Muscle of leg (tissue), 3 donors: ENCODE measurements at regions not wholly inside any gene's neighbourhood (a gene's known extent, or its start where the extent isn't known, plus 50 kb on each side); places are given as distances from the start of the nearest gene placed in this dataset.

ENCODE experiments used
- DNase-seq: peaks from one replicate; pipeline ENCODE4 v3.0.0; 2013
- H3K27ac ChIP-seq: one replicate; pipeline ENCODE4 v1.5.1; 2013; ENCODE audit warnings: mild to moderate bottlenecking, low read length, control low read depth
- H3K27me3 ChIP-seq: one replicate; pipeline ENCODE4 v1.6.1; 2013; ENCODE audit warnings: low read length; ENCODE audit not compliant: control insufficient read depth, insufficient read depth
- H3K36me3 ChIP-seq: one replicate; pipeline ENCODE4 v1.6.1; 2013; ENCODE audit warnings: low read length; ENCODE audit not compliant: control insufficient read depth, insufficient read depth
- H3K4me1 ChIP-seq: one replicate; pipeline ENCODE4 v1.6.1; 2013; ENCODE audit warnings: low read length; ENCODE audit not compliant: control insufficient read depth, insufficient read depth
- H3K4me3 ChIP-seq: one replicate; pipeline ENCODE4 v1.5.1; 2013; ENCODE audit warnings: low read length, control low read depth
- H3K9me3 ChIP-seq: replicated peaks from 2 replicates; pipeline ENCODE4 v1.6.1; 2013; ENCODE audit warnings: low read depth, low read length; ENCODE audit not compliant: control insufficient read depth
- WGBS: methylation state at CpG from one replicate; pipeline ENCODE4 v1.1.5; 2013; ENCODE audit warnings: missing lambda C conversion rate; ENCODE audit not compliant: insufficient coverage; 5-methylcytosine and 5-hydroxymethylcytosine counted together

GRCh38 chr5:99315413-99316183 lies 386.8 kb upstream of the CHD1 start:
- Histone ChIP-seq H3K27me3 (no peaks in the 10 kb centered on the region), H3K4me3 (no peak overlapping the region), H3K9me3 (no peaks in the 10 kb centered on the region), H3K36me3 (no peaks in the 10 kb centered on the region), H3K4me1 (no peaks in the 10 kb centered on the region), H3K27ac (no peak overlapping the region)
- no CpG with 5 or more reads among the region's 2 CpGs for WGBS
- DNase-seq = peak; percentile 46

GRCh38 chr5:99314721-99315120 lies 385.9 kb upstream of the CHD1 start:
- no peaks in the 10 kb centered on the region for H3K9me3 ChIP-seq
- H3K36me3 ChIP-seq = no peaks in the 10 kb centered on the region
- no peaks in the 10 kb centered on the region for H3K27me3 ChIP-seq
- no CpG with 5 or more reads among the region's 2 CpGs for WGBS
- H3K27ac ChIP-seq = no peak overlapping the region
- no peak overlapping the region for H3K4me3 ChIP-seq
- DNase-seq = no peak
- H3K4me1 ChIP-seq = no peaks in the 10 kb centered on the region

- H3K27ac ChIP-seq = no peak overlapping the region
- no CpG with 5 or more reads among the region's 1 CpG for WGBS
- no peak for DNase-seq
- no peaks in the 10 kb centered on the region for H3K4me1 ChIP-seq
- H3K27me3 ChIP-seq = no peaks in the 10 kb centered on the region
- no peaks in the 10 kb centered on the region for H3K9me3 ChIP-seq
- H3K4me3 ChIP-seq = no peak overlapping the region
- no peaks in the 10 kb centered on the region for H3K36me3 ChIP-seq
These were observed 379.3 kb upstream of the CHD1 start for GRCh38 chr5:99308131-99308530.

GRCh38 chr5:99305045-99305580 lies 376.3 kb upstream of the CHD1 start:
- no peaks in the 10 kb centered on the region for H3K27me3 ChIP-seq
- H3K36me3 ChIP-seq = no peaks in the 10 kb centered on the region
- no peaks in the 10 kb centered on the region for H3K9me3 ChIP-seq
- 75% methylated on average over 2 of the region's 4 CpGs for WGBS
- H3K4me3 ChIP-seq = no peak overlapping the region
- no peak overlapping the region for H3K27ac ChIP-seq
- DNase-seq = no peak
- H3K4me1 ChIP-seq = no peaks in the 10 kb centered on the region

GRCh38 chr5:99285606-99286005 lies 356.8 kb upstream of the CHD1 start:
- Histone ChIP-seq H3K36me3 (no peaks in the 10 kb centered on the region), H3K9me3 (no peaks in the 10 kb centered on the region), H3K4me1 (no peaks in the 10 kb centered on the region), H3K27ac (no peak overlapping the region), H3K27me3 (no peaks in the 10 kb centered on the region), H3K4me3 (no peak overlapping the region)
- no peak for DNase-seq
- WGBS = no CpG with 5 or more reads among the region's 1 CpG

- Histone ChIP-seq H3K9me3 (no peaks in the 10 kb centered on the region), H3K4me3 (no peak overlapping the region), H3K4me1 (no peaks in the 10 kb centered on the region), H3K36me3 (no peaks in the 10 kb centered on the region), H3K27ac (no peak overlapping the region), H3K27me3 (no peaks in the 10 kb centered on the region)
- WGBS = 71% methylated on average over 1 of the region's 1 CpG
- no peak for DNase-seq
These were observed 346.3 kb upstream of the CHD1 start for GRCh38 chr5:99275128-99275527.

GRCh38 chr5:99272576-99272975 lies 343.8 kb upstream of the CHD1 start:
- Histone ChIP-seq H3K36me3 (no peaks in the 10 kb centered on the region), H3K27ac (no peak overlapping the region), H3K27me3 (no peaks in the 10 kb centered on the region), H3K9me3 (no peaks in the 10 kb centered on the region), H3K4me1 (no peaks in the 10 kb centered on the region), H3K4me3 (no peak overlapping the region)
- DNase-seq = no peak
- 33% methylated on average over 1 of the region's 2 CpGs for WGBS

- Histone ChIP-seq H3K27ac (no peak overlapping the region), H3K36me3 (no peaks in the 10 kb centered on the region), H3K27me3 (no peaks in the 10 kb centered on the region), H3K4me1 (no peaks in the 10 kb centered on the region), H3K4me3 (no peak overlapping the region), H3K9me3 (peaks cover 4% of the 10 kb centered on the region)
- WGBS = no CpG with 5 or more reads among the region's 2 CpGs
- no peak for DNase-seq
These were observed 330.0 kb upstream of the CHD1 start for GRCh38 chr5:99258819-99259218.

- Histone ChIP-seq H3K9me3 (no peaks in the 10 kb centered on the region), H3K27ac (no peak overlapping the region), H3K36me3 (no peaks in the 10 kb centered on the region), H3K27me3 (no peaks in the 10 kb centered on the region), H3K4me3 (no peak overlapping the region), H3K4me1 (peaks cover 2% of the 10 kb centered on the region)
- peak; percentile 1 for DNase-seq
- no CpG with 5 or more reads among the region's 2 CpGs for WGBS
These were observed 319.3 kb upstream of the CHD1 start for GRCh38 chr5:99248066-99248465.

GRCh38 chr5:99247346-99247745 lies 318.5 kb upstream of the CHD1 start:
- 53% methylated on average over 2 of the region's 4 CpGs for WGBS

More at GRCh38 chr5:99247346-99247745, 318.5 kb upstream of the CHD1 start:
- DNase-seq = peak; percentile 64
- Histone ChIP-seq H3K27ac (no peak overlapping the region), H3K4me1 (peaks cover 2% of the 10 kb centered on the region), H3K9me3 (no peaks in the 10 kb centered on the region), H3K36me3 (no peaks in the 10 kb centered on the region), H3K27me3 (no peaks in the 10 kb centered on the region), H3K4me3 (no peak overlapping the region)
